ENCODE measurements at regions not wholly inside any gene's neighbourhood (a gene's known extent, or its start where the extent isn't known, plus 50 kb on each side); places are given as distances from the start of the nearest gene placed in this dataset.
"Not testable (repeated sequence)": the region's sequence is repeated elsewhere in the genome, so short reads cannot be mapped to it uniquely, and the experiment has no call there.

- TF ChIP-seq ZNF565 (CRISPR knock-in tag; conservative IDR thresholded peaks at IDR 0.05; ENCODE audit: low read depth); RARB (CRISPR knock-in tag; IDR thresholded peaks at IDR 0.05); ZC3H10 (CRISPR knock-in tag; IDR thresholded peaks at IDR 0.05); ZFP3 (CRISPR knock-in tag; IDR thresholded peaks at IDR 0.05); CREB5 (CRISPR knock-in tag; IDR thresholded peaks at IDR 0.05; ENCODE audit: low read depth): not testable (repeated sequence)
Observed at GRCh38 chr2:75823515-75823914, 112.8 kb upstream of the GCFC2 start.

Measured in SK-N-SH treated with all-trans-retinoic acid at 6 μM for 48 hours (cell line).